ENCODE measurements at regions not wholly inside any gene's neighbourhood (a gene's known extent, or its start where the extent isn't known, plus 50 kb on each side); places are given as distances from the start of the nearest gene placed in this dataset.

GRCh38 chr21:17159697-17160096 lies 353.1 kb upstream of the CXADR start:
- H3K4me3 ChIP-seq (ENCODE audit: control insufficient read depth, low read depth, low read length), result no peak overlapping the region
- TF ChIP-seq, protein P1, sequence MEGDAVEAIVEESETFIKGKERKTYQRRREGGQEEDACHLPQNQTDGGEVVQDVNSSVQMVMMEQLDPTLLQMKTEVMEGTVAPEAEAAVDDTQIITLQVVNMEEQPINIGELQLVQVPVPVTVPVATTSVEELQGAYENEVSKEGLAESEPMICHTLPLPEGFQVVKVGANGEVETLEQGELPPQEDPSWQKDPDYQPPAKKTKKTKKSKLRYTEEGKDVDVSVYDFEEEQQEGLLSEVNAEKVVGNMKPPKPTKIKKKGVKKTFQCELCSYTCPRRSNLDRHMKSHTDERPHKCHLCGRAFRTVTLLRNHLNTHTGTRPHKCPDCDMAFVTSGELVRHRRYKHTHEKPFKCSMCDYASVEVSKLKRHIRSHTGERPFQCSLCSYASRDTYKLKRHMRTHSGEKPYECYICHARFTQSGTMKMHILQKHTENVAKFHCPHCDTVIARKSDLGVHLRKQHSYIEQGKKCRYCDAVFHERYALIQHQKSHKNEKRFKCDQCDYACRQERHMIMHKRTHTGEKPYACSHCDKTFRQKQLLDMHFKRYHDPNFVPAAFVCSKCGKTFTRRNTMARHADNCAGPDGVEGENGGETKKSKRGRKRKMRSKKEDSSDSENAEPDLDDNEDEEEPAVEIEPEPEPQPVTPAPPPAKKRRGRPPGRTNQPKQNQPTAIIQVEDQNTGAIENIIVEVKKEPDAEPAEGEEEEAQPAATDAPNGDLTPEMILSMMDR (conservative IDR thresholded peaks at IDR 0.05; ENCODE audit: control insufficient read depth, insufficient read depth, low read depth, low read length), result no peak
- no peak for DNase-seq (ENCODE audit: low read depth)

- no peak for DNase-seq (ENCODE audit: low read depth)
- H3K4me3 ChIP-seq (ENCODE audit: control insufficient read depth, low read depth, low read length), result no peak overlapping the region
- TF ChIP-seq, protein P1 (conservative IDR thresholded peaks at IDR 0.05; ENCODE audit: control insufficient read depth, insufficient read depth, low read depth, low read length), result no peak
Measured at GRCh38 chr21:17185674-17186073, 327.2 kb upstream of the CXADR start.

GRCh38 chr21:17189963-17190362 lies 322.9 kb upstream of the CXADR start:
- TF ChIP-seq, protein P1 (conservative IDR thresholded peaks at IDR 0.05; ENCODE audit: control insufficient read depth, insufficient read depth, low read depth, low read length), result no peak
- no peak overlapping the region for H3K4me3 ChIP-seq (ENCODE audit: control insufficient read depth, low read depth, low read length)

DNA sequence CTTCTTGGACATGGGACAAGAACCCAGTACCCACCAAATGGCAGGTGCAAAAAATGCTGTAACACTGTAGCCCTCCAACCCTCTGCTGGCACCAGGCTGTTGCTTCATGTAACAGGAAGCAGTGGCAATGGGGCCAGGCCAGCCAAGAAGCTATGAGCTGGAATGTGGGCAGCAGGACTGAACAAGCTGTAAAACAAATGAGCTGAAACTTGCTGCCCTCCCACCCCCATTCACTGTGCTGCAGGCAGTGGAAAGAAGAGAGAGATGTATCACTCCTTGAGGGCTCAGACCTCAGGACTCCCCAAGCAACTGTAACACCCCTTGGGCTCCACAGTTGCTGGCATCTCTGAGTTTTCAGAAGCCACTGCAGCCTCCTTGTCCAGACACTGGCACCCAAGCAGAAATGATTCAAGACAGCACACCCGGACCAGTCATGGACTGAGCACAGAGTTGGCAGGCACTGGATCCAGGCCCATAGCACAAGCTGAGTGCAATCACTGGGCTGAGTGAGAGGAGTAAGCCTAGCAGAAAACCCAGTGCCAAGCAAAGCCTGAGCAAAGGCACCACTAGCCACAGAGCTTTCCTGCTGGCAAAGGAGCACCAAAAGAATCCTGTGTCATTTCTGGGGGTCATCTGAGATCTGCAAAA lies 321.4 kb upstream of the CXADR start:
- H3K4me3 ChIP-seq (ENCODE audit: control insufficient read depth, low read depth, low read length), result no peak overlapping the region
- TF ChIP-seq, protein P1 (conservative IDR thresholded peaks at IDR 0.05; ENCODE audit: control insufficient read depth, insufficient read depth, low read depth, low read length), result no peak
- DNase-seq (ENCODE audit: low read depth), result no peak

More at GRCh38 chr21:17189963-17190362, 322.9 kb upstream of the CXADR start:
- no peak for DNase-seq (ENCODE audit: low read depth)

GRCh38 chr21:17195351-17195750 lies 317.5 kb upstream of the CXADR start:
- no peak for DNase-seq (ENCODE audit: low read depth)
- no peak overlapping the region for H3K4me3 ChIP-seq (ENCODE audit: control insufficient read depth, low read depth, low read length)
- TF ChIP-seq, protein P1 (conservative IDR thresholded peaks at IDR 0.05; ENCODE audit: control insufficient read depth, insufficient read depth, low read depth, low read length), result no peak

- no peak overlapping the region for H3K4me3 ChIP-seq (ENCODE audit: control insufficient read depth, low read depth, low read length)
- no peak for DNase-seq (ENCODE audit: low read depth)
- TF ChIP-seq, protein P1 (conservative IDR thresholded peaks at IDR 0.05; ENCODE audit: control insufficient read depth, insufficient read depth, low read depth, low read length), result no peak
Measured at GRCh38 chr21:17195976-17196375, 316.9 kb upstream of the CXADR start.

- H3K4me3 ChIP-seq (ENCODE audit: control insufficient read depth, low read depth, low read length), result no peak overlapping the region
- TF ChIP-seq, protein P1 (conservative IDR thresholded peaks at IDR 0.05; ENCODE audit: control insufficient read depth, insufficient read depth, low read depth, low read length), result no peak
- peak; percentile 6 for DNase-seq (ENCODE audit: low read depth)
Measured at GRCh38 chr21:17196623-17197022, 316.2 kb upstream of the CXADR start.

Measured in fibroblast of mammary gland (primary cell).